Type B pancreatic cell (in vitro differentiated cells): ENCODE measurements at regions not wholly inside any gene's neighbourhood (a gene's known extent, or its start where the extent isn't known, plus 50 kb on each side); places are given as distances from the start of the nearest gene placed in this dataset.

Experiments
- DNase-seq: peaks from one replicate; pipeline ENCODE4 v3.0.0; 2021; ENCODE audit warnings: mixed read lengths; ENCODE audit not compliant: unreplicated experiment; ENCODE audit errors: extremely low spot score
- H3K27ac Mint-ChIP-seq: 2 replicates; pipeline ENCODE4 v1.8.0; 2021; ENCODE audit warnings: mild to moderate bottlenecking, mixed read lengths
- H3K27me3 Mint-ChIP-seq: 2 replicates; pipeline ENCODE4 v1.8.0; 2021; ENCODE audit warnings: mixed read lengths
- H3K36me3 Mint-ChIP-seq: 2 replicates; pipeline ENCODE4 v1.8.0; 2021; ENCODE audit warnings: mixed read lengths
- H3K4me1 Mint-ChIP-seq: one replicate; pipeline ENCODE4 v1.8.0; 2021; ENCODE audit warnings: mixed read lengths; ENCODE audit not compliant: unreplicated experiment
- H3K4me3 Mint-ChIP-seq: 2 replicates; pipeline ENCODE4 v1.8.0; 2021; ENCODE audit warnings: mild to moderate bottlenecking, mixed read lengths
- H3K9me3 Mint-ChIP-seq: 2 replicates; pipeline ENCODE4 v1.8.0; 2021; ENCODE audit warnings: mixed read lengths
- TF ChIP-seq, protein P1 (sequence below): fragments of 200-600 bp; sonication (generic); conservative IDR thresholded peaks from 2 replicates; pipeline ENCODE4 v1.5.0; 2021; ENCODE audit warnings: antibody characterized with exemption, mild to moderate bottlenecking

GRCh38 chr11:119789766-119790407 lies 60.9 kb upstream of the NECTIN1 start:
- Mint-ChIP-seq H3K4me1 (peaks cover 13% of the 10 kb centered on the region), H3K27me3 (peaks cover 6% of the 10 kb centered on the region)

GRCh38 chr11:119788911-119789560 lies 60.0 kb upstream of the NECTIN1 start:
- TF ChIP-seq, protein P1, sequence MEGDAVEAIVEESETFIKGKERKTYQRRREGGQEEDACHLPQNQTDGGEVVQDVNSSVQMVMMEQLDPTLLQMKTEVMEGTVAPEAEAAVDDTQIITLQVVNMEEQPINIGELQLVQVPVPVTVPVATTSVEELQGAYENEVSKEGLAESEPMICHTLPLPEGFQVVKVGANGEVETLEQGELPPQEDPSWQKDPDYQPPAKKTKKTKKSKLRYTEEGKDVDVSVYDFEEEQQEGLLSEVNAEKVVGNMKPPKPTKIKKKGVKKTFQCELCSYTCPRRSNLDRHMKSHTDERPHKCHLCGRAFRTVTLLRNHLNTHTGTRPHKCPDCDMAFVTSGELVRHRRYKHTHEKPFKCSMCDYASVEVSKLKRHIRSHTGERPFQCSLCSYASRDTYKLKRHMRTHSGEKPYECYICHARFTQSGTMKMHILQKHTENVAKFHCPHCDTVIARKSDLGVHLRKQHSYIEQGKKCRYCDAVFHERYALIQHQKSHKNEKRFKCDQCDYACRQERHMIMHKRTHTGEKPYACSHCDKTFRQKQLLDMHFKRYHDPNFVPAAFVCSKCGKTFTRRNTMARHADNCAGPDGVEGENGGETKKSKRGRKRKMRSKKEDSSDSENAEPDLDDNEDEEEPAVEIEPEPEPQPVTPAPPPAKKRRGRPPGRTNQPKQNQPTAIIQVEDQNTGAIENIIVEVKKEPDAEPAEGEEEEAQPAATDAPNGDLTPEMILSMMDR, result no peak
- Mint-ChIP-seq H3K4me3 (no peak overlapping the region), H3K27ac (no peak overlapping the region), H3K36me3 (no peaks in the 10 kb centered on the region), H3K27me3 (peaks cover 6% of the 10 kb centered on the region), H3K4me1 (peaks cover 13% of the 10 kb centered on the region), H3K9me3 (no peaks in the 10 kb centered on the region)
- no peak for DNase-seq

More at GRCh38 chr11:119789766-119790407, 60.9 kb upstream of the NECTIN1 start:
- no peaks in the 10 kb centered on the region for H3K36me3 Mint-ChIP-seq
- TF ChIP-seq, protein P1, result no peak
- H3K4me3 Mint-ChIP-seq, result no peak overlapping the region
- H3K27ac Mint-ChIP-seq, result no peak overlapping the region
- no peak for DNase-seq
- H3K9me3 Mint-ChIP-seq, result no peaks in the 10 kb centered on the region

GRCh38 chr11:119788096-119788883 lies 59.3 kb upstream of the NECTIN1 start:
- H3K36me3 Mint-ChIP-seq, result no peaks in the 10 kb centered on the region
- H3K27me3 Mint-ChIP-seq, result peaks cover 6% of the 10 kb centered on the region
- TF ChIP-seq, protein P1, result no peak
- H3K4me3 Mint-ChIP-seq, result no peak overlapping the region
- H3K9me3 Mint-ChIP-seq, result no peaks in the 10 kb centered on the region
- peaks cover 13% of the 10 kb centered on the region for H3K4me1 Mint-ChIP-seq
- H3K27ac Mint-ChIP-seq, result no peak overlapping the region
- DNase-seq, result no peak

GRCh38 chr11:119787074-119787461 lies 58.1 kb upstream of the NECTIN1 start:
- Mint-ChIP-seq H3K36me3 (no peaks in the 10 kb centered on the region), H3K27ac (no peak overlapping the region), H3K9me3 (no peaks in the 10 kb centered on the region), H3K27me3 (peaks cover 11% of the 10 kb centered on the region), H3K4me3 (no peak overlapping the region), H3K4me1 (peaks cover 16% of the 10 kb centered on the region)
- TF ChIP-seq, protein P1, result no peak
- DNase-seq, result no peak

DNA sequence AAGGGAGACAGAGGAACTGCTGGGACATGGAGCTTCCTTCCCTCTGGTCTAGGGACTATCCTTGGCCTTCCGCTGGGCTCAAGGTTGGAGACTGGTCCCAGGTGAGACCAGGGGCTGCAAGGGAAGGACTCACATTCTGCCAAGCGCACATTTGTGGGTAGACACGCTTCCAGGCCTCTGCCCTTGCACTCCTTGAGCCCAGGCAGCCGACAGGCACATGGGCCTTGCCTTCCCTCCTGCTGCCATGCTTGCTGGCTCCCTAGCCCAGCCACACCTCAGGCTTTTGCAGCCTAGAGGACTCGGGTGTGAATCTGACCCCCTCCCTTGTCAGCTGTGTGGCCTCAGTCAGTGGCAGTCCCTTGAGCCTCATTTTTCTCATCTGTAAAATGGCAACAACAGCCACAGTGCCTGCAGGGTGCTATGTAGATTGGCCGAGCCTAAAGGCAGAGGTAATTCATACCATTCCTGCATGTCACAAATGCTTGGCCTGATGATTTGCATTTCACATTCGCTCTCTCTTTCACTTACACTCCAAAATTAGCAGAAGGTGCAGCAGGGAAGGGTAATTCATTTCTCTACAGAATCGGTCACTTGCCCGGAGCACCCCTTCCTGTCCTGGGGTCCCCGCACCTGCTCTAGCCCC lies 57.6 kb upstream of the NECTIN1 start:
- H3K27me3 Mint-ChIP-seq, result peaks cover 16% of the 10 kb centered on the region
- DNase-seq, result no peak
- H3K27ac Mint-ChIP-seq, result no peak overlapping the region
- no peak overlapping the region for H3K4me3 Mint-ChIP-seq
- no peaks in the 10 kb centered on the region for H3K36me3 Mint-ChIP-seq
- H3K4me1 Mint-ChIP-seq, result peaks cover 21% of the 10 kb centered on the region
- TF ChIP-seq, protein P1, result no peak
- no peaks in the 10 kb centered on the region for H3K9me3 Mint-ChIP-seq
